ENCODE measurements at regions not wholly inside any gene's neighbourhood (a gene's known extent, or its start where the extent isn't known, plus 50 kb on each side); places are given as distances from the start of the nearest gene placed in this dataset.

DNA sequence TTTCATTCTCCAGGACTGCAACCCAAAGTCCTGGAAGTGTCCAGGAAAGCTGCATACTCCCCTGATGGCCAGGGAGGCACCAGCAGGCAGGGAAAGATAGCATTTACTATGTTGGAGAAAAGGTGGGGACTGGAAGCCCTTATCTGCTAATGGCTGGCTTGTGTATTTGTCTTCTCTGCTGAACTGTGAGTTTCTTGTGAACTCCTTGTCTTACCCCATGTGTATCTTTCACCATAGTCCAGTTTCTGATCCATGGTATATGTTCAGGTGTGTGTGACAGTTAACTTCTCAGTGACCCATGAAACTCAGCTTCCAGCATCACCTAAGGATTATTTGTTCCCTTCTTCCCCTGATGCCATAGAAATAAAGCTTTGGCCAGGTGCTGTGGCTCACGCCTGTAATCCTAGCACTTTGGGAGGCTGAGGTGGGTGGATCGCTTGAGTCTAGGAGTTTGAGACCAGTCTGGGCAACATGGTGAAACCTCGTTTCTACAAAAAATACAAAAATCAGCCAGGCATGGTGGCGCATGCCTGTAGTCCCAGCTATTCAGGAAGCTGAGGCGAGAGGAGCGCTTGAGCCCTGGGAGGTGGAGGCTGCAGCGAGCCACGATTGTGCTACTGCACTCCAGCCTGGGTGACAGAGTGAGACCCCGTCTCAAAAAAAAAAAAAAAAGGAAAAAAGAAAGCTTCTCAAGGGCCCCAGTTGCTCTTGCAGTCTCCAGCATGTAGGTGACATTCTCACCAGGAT is 112.8 kb upstream of the MAP4K3 start:
- TF ChIP-seq, protein P1, sequence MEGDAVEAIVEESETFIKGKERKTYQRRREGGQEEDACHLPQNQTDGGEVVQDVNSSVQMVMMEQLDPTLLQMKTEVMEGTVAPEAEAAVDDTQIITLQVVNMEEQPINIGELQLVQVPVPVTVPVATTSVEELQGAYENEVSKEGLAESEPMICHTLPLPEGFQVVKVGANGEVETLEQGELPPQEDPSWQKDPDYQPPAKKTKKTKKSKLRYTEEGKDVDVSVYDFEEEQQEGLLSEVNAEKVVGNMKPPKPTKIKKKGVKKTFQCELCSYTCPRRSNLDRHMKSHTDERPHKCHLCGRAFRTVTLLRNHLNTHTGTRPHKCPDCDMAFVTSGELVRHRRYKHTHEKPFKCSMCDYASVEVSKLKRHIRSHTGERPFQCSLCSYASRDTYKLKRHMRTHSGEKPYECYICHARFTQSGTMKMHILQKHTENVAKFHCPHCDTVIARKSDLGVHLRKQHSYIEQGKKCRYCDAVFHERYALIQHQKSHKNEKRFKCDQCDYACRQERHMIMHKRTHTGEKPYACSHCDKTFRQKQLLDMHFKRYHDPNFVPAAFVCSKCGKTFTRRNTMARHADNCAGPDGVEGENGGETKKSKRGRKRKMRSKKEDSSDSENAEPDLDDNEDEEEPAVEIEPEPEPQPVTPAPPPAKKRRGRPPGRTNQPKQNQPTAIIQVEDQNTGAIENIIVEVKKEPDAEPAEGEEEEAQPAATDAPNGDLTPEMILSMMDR (IDR thresholded peaks at IDR 0.05) = no peak
- TF ChIP-seq POLR2A (IDR thresholded peaks at IDR 0.05) = no peak

Measured in uterus (tissue), 2 donors.